ENCODE measurements at regions not wholly inside any gene's neighbourhood (a gene's known extent, or its start where the extent isn't known, plus 50 kb on each side); places are given as distances from the start of the nearest gene placed in this dataset.
"Not testable (repeated sequence)": the region's sequence is repeated elsewhere in the genome, so short reads cannot be mapped to it uniquely, and the experiment has no call there.

DNA sequence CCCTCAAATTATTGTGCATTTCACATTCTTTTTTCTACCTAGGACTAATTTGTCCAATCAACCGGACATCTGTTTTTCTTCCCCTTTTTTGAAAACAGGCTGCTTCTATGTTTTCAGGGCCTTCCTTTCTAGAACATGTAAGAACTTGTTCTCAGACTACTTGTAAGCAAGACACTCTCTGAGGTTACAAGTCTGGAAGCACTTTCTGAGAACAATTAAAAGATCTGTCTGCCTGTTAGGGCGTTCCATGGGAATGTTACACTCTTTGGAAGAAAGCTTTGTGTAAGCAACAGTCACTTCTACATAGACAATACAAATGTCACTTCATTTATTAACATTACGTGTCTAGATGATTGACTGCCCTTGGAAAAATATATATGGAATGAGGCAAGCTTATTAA is 50.9 kb upstream of the HSPB3 start:
- DNase-seq = peak in 1 of 3 experiments; percentile 15

DNA sequence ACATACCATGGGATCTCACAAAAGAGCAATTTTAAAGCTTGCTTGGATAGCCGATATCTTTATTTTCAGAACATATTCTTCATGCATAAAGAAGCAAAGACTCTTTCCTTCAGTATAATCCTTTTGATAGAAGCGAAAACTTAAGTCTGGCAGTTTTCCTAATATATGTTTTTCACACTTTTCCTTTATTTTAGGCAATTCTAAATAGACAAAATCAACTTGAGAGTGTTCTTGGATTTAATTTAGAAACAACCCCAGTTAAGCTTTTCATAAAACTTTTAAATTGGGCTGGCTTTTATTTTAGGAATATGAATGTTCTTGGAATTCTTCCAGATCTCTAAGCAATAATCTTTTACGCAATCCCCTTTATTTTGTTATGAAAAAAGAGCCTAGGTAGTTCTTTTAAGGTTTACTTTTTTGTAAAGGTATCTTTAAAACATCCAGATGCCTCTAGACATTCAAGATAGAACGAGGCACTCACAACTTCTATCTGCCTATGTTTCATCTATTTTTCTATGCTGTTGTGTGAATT is 51.5 kb upstream of the HSPB3 start:
- no peak for DNase-seq

DNA sequence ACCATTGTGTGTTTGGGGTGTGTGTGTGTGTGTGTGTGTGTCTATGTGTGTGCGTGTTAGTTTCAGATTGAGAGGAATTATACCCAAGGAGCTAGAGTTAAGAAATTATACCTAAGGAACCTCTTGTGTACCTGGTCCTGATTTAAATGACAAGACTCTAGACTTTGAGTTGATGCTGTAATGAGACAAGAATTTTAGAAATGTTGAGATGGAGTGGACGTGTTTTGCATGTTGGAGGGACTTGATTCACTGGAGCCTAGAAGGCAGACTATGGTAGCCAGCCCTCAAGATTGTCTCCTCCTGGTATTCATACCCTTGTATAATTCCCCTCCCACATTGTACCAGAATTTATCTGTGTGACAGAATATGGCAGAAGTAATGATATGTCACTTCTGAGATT is 52.4 kb upstream of the HSPB3 start:
- no peak for DNase-seq

DNA sequence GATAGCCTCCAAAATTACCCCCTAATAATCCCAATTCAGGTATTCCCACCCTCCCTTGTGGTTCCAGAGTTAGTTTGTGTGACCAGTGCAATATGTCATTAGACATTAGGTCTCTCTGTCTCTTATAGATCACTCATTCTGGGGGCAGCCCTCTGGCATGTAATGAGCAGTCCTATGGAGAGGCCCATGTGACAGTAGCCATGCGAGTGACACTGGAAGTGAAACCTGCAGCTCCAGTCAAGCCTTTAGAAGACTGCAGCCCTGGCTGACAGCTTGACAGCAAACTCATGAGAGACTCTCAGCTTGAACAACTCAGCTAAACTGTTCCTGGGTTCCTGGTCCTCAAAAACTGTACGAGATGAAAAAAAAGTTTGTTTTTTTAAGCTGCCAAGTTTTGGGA is 54.0 kb upstream of the HSPB3 start:
- DNase-seq = no peak

DNA sequence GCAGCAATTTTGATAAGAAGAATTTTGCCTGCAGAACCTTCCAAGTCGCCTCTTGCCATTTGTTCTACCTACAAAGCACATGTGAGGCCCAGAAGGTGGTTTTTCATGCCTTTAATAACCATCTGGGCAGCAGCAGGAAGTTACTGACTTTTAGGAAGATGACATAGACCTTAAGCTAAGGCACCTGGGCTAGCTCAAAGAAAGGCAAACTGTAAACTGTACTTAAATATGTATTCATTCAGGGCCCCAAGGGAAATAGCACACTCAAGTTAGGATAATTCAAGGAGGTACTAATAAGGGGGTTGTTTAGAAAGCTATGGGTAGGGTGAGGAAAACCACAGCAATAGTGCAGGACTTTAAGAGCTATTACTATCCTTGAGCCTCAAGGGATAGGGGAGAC is 57.3 kb upstream of the HSPB3 start:
- no peak for DNase-seq

DNA sequence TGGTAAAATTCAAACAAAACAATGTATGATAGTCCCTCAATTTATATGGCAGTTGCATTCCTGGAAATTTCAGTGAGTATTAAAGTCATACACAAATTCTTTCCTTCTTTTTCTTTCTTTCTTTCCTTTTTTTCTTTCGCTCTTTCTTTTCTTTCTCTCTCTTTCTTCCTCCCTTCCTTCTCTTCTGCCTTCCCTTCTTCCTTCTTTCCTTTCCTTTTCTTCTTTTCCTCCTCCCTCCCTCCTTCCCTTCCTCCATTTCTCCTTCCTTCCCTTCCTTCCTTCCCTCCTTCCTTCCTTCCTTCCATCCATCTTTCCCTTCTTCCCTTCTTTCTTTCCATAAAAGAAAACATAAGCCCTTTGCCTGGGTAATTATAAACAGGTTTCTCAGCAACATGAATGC is 58.1 kb upstream of the HSPB3 start:
- DNase-seq = no peak

DNA sequence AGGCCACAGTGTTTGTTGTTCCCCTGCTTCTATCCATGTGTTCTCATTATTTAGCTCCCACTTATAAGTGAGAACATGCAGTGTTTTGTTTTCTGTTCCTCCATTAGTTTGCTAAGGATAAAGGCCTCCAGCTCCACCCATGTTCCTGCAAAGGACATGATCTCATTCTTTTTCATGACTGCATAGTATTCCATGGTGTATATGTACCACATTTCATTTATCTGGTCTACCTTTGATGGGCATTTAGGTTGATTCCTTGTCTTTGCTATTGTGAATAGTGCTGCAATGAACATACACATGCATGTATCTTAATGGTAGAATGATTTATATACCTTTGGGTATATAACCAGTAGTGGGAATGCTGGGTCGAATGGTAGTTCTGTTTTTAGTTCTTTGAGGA is 62.5 kb upstream of the HSPB3 start:
- DNase-seq = not testable (repeated sequence)

DNA sequence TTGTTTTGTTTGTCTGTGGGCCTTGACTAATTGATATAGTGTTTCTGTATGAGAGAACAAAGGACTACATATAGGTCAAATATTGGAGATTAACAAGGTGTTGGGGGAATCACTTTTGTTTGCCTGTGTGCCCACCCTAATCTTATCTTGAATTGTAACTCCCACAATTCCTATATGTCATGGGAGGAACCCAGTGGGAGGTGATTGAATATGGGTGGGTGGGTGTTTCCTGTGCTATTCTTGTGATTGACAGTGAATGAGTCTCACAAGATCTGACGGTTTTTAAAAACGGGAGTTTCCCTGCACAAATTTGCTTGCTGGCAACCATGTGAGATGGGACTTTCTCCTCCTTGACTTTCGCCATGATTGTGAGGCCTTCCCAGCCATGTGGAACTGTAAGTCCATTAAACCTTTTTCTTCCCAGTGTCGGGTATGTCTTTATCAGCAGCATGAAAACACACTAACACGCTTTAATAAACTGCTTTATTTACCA is 64.9 kb upstream of the HSPB3 start:
- DNase-seq = no peak

DNA sequence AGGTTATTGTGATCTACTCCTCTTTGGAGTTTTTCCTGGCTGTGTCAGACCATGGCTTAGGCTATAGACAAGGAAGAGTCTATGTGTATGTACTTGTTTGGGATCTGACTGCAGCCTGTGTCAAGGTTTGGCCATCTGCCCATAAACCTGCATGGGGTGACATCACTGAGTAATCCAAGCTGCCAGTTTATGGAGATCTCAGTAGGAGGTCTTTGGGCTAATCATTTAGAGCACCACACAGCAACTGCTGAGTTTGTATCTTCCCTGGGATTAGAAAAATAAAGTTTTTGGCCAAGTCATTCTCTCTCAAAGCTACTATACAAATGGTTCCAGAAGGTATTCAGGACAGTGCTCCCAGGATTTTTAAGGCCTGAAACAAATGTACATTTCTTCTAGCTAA is 65.5 kb upstream of the HSPB3 start:
- DNase-seq = peak; percentile 10 to 61 (median 55)

DNA sequence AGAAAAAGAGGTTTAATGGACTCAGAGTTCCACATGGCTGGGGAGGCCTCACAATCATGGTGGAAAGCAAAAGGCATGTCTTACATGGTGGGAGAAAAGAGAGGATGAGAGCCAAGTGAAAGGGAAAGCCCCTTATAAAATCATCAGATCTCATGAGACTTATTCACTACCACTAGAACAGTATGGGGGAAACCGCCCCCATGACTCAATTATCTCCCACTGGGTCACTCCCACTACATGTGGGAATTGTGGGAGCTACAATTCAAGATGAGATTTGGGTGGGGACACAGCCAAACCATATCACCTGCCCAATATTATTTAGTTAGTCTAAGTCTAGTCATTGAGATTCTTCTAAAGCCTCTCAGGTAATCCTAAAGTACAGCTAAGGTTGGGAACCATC is 66.1 kb upstream of the HSPB3 start:
- DNase-seq = not testable (repeated sequence)

DNA sequence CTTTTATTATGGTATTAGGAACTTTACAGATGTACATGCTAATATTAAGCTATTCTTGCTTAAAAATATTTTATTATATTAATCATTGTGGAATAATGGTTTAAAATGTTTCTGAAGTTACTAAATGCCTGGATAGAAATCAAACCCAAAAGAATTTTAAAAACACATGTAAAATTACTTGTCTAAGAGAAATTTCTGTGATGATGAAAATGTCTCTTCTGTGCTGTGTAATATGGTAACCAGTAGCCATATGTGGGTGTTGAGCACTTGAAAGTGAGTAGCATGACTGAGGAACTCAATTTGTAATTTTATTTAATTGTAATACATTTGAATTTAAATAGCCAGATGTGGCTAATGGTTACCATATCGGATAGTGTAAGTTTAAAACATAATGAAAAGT is 66.7 kb upstream of the HSPB3 start:
- no peak for DNase-seq

DNA sequence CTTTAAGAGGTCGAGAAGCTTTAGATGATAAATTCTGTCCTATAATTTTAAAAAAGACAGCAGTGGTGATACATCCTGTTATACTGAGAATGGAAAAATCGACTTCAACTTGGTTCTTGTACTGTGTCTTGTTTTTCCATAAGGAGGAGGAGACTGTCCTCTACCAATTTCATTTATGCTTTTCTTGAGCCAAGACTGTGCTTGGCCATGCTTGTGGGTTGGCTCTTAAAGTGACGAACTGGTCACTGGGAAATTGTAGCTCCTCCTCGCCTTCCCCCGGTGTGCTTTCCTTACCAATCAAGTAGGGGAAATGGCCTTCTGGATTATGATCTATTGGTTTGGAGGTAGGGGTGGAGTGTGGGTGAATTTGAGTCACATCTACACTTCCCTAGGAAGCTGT is 67.1 kb upstream of the HSPB3 start:
- DNase-seq = no peak

DNA sequence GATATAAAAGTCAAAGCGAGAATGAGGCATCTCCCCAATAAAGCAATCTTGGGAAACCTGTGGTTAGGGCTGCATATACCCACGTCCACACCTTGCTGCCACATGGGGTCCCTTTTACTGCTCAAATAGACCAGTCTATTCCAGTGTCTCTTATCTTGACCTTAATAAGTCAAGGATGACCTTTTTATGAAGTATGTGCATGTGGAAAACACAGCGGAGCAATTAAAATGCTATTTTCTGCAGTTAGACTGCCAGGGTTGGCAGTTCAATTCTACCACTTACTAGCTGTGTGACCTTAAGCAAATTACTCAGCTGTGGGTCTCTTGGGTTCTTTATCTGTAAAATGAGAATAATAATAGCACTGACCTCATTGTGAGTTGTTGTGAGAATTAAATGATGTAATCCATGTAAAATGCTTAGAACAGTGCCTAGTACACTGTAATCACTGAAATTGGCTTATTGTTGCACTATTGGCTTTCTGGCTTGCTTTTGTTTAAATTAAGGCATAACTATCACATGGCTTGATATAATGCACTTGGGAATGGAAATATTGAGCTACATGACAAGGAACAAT is 67.8 kb upstream of the HSPB3 start:
- no peak for DNase-seq

DNA sequence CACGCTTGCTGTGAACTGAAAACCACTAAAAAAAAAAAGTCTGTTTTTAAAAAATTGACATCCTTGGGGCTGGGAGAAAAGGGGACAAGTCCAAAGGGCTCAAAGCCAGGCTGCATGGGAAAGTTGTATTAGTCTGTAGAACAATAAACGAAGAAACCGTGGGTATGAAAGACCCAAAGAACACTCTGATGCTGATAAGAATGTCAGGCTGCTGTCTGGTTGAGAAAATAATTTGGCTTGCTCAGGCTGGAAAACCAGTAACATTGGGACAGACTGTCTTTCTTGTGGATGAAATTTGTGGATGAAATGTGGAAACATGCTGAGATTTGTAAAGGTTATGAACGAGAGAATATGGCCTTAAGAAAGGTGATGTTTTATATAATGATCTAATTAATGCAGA is 68.5 kb upstream of the HSPB3 start:
- no peak for DNase-seq

DNA sequence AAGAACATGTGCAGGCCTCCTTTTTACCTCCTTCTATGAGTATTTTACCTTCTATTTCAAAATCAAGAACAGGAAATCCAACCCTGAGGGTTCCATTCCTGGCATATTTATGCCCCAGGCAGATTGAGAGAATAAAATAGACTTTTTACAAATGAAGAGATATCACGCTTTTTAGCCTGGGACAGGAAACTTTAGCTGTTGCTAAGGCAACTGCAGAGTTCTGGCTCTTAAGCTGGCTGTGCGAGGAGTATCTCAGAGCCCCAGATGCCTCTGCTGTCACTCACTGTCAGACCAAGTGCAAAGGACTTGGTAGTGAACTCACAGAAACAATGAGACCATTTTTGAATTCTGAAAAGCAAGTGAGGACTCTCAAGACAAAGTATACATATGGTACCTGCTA is 69.5 kb upstream of the HSPB3 start:
- DNase-seq = no peak

DNA sequence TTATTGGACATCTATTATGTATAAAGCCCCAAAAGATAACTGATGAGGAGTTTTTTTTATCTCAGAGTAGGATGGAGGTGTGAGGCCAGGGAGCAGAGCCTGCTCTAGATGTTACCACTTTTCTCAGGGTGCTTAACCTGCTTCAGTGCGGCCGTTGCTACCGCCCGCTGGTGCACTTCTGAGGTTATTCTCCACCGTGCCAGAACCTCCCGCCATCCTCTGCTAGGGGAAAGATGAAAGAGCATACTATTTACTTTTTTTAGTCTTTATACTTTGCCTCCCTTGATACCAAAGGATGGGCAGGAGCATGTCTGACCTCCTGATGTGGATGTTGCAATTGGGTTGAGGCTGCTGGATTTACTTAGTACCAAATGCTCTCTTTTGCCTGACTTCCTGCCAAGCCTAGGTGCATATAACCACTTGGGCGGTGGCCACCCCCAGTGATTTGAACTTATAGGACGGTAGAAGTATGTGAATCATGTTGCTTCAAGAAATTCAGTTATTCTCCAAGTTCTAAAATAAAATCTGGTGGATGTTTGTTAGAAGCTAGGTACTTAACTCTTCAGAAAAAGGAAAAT is 71.1 kb upstream of the HSPB3 start:
- DNase-seq = no peak

DNA sequence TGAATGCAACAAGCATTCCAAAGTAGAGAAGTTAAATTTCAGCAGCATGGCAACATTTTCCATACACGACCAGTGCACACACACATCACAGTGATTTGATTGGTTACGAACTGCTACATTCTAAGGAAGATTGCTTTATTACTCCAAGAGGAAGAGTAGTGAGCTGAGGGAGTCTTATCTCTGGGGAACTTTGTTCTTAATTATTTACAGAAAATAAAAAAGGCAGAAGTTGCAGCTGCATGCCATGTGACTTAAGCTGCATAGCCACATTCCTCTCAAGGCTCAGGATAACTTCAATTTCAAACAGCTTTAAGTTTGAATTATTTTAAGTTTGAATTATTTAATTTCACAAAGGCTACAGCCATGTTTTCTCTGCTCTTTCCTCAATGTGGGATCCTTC is 71.6 kb upstream of the HSPB3 start:
- no peak for DNase-seq

DNA sequence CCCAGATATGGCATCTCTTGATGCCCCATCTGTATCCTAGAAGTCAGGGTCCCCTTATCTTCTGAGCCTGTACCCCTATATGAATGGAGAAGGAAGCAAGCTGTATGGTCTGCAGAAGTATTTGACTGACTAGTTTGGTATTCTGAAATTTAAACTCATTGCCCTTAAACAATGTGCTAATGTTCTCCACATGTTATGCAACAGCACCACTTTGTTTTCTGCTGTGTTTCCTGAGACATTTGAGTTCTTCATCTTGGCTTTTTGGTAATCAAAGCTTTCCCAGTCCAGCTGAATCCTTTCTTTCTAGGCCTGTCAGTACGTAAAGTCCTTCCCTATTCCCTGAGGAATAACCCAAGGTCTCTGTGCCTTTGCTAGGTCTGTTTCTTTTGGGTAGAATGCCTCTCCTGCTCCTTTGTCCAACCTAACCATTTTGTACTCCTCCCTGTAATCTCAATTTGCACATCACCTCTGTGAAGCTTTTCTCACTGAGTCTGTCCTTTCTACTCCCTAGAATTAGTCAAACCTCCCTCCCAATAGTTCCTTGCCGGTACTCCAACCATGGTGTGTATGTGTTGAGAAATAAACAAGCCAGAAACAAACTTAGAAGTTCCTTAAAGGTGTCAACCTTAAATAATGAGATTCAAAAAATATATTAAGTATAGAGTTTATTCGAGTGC is 72.1 kb upstream of the HSPB3 start:
- no peak for DNase-seq

DNA sequence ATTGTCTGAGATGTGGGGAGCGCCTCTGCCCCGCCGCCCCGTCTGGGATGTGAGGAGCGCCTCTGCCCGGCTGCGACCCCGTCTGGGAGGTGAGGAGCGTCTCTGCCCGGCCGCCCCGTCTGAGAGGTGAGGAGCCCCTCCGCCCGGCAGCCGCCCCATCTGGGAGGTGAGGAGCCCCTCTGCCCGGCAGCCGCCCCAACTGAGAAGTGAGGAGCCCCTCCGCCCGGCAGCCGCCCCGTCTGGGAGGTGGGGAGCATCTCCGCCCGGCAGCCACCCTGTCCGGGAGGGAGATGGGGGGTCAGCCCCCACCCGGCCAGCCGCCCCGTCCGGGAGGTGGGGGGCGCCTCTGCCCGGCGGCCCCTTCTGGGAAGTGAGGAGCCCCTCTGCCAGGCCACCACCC is 70.9 kb upstream of the ARL15 start:
- not testable (repeated sequence) for DNase-seq

DNA sequence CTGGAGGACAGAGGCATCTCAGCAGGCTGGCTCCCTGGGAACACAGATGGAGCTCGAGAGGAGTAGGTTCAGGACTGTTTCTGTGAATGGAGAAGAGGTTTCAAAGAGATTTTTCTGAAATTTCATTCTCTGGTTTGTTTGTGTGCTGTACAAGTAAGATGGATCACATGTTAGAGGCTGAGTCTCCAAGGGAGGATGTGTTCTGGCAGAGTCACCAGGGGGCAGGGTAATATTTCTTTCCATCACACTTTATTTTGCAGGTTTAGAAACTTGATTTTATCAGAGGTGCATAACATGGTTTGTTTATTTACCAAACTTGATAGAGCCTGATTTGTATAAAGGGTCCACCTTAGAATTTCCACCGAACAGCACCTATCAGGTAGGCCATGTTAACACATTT is 69.2 kb upstream of the ARL15 start:
- no peak for DNase-seq

DNA sequence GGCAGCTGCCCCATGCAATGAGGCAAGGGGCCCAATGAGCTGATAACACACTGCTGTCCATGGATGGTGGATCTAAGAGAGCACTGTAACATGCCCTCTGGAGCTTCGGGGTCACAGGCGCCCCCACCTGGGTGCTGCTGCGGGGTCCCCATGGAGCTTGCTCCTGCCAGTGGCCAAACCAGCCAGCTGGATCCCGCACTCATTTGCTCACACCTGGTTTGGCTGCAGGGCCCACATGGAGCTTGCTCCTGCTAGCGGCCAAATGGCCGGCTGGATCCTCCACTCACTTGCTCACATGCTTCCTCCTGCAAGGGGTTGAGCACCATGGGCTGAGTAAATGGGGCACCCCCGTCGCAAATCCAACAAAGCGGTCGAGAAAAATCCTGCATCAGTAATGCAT is 68.3 kb upstream of the ARL15 start:
- DNase-seq = no peak

DNA sequence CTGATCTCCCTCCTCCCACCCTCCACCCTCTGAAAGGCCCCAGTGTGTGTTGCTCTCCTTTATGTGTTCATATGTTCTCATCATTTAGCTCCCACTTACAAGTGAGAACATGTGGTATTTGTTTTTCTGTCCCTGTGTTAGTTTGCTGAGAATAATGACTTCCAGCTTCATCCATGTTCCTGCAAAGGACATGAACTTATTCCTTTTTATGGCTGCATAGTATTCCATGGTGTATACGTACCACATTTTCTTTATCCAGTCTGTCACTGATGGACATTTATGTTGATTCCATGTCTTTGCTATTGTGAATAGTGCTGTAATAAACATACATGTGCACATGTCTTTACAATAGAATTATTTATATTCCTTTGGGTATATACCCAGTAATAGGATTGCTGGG is 67.0 kb upstream of the ARL15 start:
- DNase-seq = not testable (repeated sequence)

DNA sequence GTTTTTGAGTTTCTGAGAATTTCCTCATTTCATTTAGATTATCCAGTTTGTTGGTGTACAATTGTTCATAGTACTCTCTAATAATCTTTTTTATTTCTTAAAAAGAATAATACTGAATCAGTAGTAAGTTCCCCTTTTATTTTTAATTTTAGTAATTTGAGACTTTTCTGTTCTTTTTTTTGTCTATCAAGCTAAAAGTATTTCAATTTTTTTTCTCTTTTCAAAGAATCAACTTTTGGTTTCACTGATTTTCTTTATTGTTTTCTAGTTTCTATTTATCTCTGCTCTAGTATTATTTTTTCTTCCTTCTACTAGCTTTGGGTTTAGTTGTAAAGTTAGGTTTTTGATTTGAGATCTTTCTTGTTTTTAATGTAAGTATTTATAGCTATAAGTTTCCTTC is 60.6 kb upstream of the ARL15 start:
- no peak for DNase-seq

DNA sequence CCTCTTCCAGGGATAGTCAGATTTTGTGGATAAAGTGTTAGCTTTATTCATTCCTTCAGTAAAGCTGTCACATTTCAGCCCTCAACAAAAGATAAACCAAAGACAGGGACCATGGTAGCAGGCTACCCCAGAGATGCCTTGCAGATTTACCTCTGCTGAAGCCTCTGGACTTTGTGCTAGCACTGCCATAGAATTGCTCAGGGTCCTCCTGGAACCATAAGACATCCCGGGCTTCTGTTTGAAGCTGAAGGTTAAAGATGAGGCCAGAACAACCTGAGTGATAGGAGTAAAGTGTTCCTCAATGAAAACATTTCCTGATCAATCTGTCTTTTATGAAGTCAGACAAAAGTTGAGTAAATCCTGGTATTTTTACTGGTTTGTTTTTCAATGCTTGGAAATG is 57.5 kb upstream of the ARL15 start:
- DNase-seq = no peak

DNA sequence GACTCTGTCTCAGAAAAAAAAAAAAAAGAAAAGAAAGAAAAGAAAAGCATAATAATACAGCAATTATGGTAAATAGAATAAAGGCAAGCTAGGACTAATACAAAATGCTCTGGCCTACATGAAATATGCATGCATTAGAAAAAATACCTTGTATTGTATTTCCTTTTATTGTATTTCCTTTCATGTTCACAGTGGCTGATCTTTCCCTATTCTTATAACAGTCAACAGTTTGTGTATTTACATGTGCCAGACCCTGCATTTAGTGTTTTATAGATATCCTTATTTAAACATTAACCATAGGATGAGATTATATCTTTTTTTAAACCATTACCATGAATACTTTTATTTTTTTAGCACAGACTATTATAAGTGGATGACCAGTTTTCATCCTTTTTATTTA is 56.3 kb upstream of the ARL15 start:
- DNase-seq = no peak

Data from NCI-H1417 (cell line).